ENCODE measurements at regions not wholly inside any gene's neighbourhood (a gene's known extent, or its start where the extent isn't known, plus 50 kb on each side); places are given as distances from the start of the nearest gene placed in this dataset.

GRCh38 chr4:12548678-12549077 lies 935.5 kb downstream of the RAB28 start:
- TF ChIP-seq CTCF (IDR thresholded peaks at IDR 0.05; ENCODE audit: control extremely low read depth, extremely low read depth, low read depth, missing control alignments), result no peak
- CTCF ChIA-PET, result no interaction called here
- POLR2A ChIA-PET, result no interaction called here
- no peak for DNase-seq (ENCODE audit: extremely low spot score)

GRCh38 chr4:12545812-12546211 lies 938.3 kb downstream of the RAB28 start:
- TF ChIP-seq CTCF (IDR thresholded peaks at IDR 0.05; ENCODE audit: control extremely low read depth, extremely low read depth, low read depth, missing control alignments), result no peak
- CTCF ChIA-PET, result interaction anchor here (1.1 to 1.2 kb wide), 2 partner anchors 9 kb away, joined by 3 read pairs; no protein-coding TSS in a partner anchor
- POLR2A ChIA-PET, result no interaction called here
- DNase-seq (ENCODE audit: extremely low spot score), result no peak

GRCh38 chr4:12538162-12538561 lies 946.0 kb downstream of the RAB28 start:
- no peak for TF ChIP-seq CTCF (IDR thresholded peaks at IDR 0.05; ENCODE audit: control extremely low read depth, extremely low read depth, low read depth, missing control alignments)
- POLR2A ChIA-PET, result no interaction called here
- no peak for DNase-seq (ENCODE audit: extremely low spot score)
- CTCF ChIA-PET, result no interaction called here

DNA sequence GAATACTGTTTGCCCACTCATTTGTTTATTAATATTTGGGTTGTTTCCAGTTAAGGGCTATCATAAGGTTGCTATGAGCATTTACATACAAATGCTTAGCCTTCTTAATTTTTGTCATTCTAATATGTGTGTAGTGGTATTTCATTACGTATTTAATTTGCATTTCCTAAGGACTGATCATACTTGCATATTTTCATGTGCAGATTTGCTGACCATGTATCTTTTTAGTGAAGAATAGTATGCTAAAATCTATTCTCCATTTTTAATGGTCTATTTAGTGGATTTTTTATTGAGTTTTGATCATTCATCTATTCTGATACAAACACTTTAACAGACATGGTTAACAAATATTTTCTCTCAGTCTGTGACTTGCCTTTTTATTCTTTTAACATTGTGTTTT lies 949.5 kb downstream of the RAB28 start:
- TF ChIP-seq CTCF (IDR thresholded peaks at IDR 0.05; ENCODE audit: control extremely low read depth, extremely low read depth, low read depth, missing control alignments), result no peak
- no peak for DNase-seq (ENCODE audit: extremely low spot score)
- POLR2A ChIA-PET, result no interaction called here
- CTCF ChIA-PET, result no interaction called here

- DNase-seq (ENCODE audit: extremely low spot score), result no peak
- POLR2A ChIA-PET, result no interaction called here
- CTCF ChIA-PET, result interaction anchor here (1.4 kb wide), 1 partner anchor 23 kb away, joined by 3 read pairs; no protein-coding TSS in a partner anchor
- no peak for TF ChIP-seq CTCF (IDR thresholded peaks at IDR 0.05; ENCODE audit: control extremely low read depth, extremely low read depth, low read depth, missing control alignments)
These were observed 964.7 kb downstream of the RAB28 start for GRCh38 chr4:12519426-12519825.

DNA sequence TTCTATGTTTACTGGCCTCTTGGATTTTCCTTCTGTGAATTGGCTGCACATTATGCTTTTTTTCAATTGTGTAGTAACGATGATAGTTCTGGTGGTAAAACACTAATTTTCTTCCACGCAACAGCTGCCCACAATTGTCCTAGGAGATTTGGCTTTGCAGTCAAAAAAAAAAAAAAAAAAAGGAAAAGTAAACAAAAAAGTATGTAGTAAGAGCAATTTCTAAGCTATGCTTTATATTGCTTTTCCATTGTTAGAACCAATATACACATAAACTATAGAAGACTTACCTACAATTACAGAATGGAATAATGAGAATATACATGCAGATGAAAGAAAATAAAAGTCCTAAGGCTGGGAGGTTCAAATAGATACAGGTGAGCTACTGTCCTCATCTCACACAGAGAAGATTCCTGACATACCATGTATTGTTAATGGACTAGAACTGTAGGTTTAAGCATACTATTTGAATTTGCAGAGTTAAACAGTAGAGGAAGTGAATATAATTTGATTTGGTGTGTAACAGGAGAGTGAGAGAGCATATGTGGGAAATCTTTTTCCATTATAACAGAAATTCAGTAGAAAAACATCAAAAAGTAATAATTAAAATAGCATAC lies 976.2 kb downstream of the RAB28 start:
- DNase-seq (ENCODE audit: extremely low spot score), result no peak
- ChIA-PET CTCF (no interaction called here), POLR2A (no interaction called here)
- no peak for TF ChIP-seq CTCF (IDR thresholded peaks at IDR 0.05; ENCODE audit: control extremely low read depth, extremely low read depth, low read depth, missing control alignments)
